AG08395 (cell line): ENCODE measurements at regions not wholly inside any gene's neighbourhood (a gene's known extent, or its start where the extent isn't known, plus 50 kb on each side); places are given as distances from the start of the nearest gene placed in this dataset.
"Not testable (repeated sequence)": the region's sequence is repeated elsewhere in the genome, so short reads cannot be mapped to it uniquely, and the experiment has no call there.

Experiments used
- DNase-seq: peaks from one replicate; pipeline ENCODE4 v3.0.0; 2012; ENCODE audit warnings: mixed read lengths, low spot score

DNA sequence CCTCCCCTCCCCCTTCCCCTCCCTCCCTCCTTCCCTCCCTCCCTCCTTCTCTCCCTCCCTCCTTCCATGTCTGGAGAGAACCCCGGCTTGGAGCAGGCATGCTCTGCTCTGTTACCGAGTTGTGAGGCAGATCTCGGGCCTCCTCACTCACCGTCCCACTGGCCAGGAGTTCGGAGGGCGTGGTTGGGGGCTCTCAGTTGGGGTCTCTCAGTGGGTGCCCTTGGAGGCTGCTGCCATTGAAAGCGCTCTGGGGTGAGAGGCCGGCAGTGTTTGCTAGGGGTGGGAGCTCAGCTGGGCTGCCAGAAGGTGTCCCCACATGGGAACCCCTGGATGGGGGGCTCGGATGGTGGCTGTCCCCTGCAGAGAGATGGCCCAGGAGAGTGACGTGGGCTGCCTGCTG is 101.1 kb upstream of the LRPAP1 start:
- not testable (repeated sequence) for DNase-seq

DNA sequence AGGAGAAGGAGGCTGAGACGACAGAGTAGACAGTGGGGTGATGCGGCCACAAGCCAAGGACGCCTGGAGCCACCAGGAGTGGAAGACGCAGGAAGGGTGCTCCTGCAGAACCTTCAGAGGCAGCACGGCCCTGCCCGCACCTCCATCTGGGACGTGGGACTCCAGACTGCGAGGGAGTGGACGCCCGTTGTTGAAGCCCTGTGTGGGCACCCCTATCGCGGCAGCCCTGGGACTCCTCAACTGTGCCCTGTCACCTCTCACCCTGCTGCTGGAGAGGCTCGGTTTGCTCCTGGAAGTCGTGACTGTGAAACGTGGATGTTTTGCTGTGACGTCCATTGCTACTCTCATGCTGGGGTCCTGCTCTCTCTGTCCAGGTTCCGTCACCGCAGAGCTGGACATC is 100.6 kb upstream of the LRPAP1 start:
- not testable (repeated sequence) for DNase-seq

DNA sequence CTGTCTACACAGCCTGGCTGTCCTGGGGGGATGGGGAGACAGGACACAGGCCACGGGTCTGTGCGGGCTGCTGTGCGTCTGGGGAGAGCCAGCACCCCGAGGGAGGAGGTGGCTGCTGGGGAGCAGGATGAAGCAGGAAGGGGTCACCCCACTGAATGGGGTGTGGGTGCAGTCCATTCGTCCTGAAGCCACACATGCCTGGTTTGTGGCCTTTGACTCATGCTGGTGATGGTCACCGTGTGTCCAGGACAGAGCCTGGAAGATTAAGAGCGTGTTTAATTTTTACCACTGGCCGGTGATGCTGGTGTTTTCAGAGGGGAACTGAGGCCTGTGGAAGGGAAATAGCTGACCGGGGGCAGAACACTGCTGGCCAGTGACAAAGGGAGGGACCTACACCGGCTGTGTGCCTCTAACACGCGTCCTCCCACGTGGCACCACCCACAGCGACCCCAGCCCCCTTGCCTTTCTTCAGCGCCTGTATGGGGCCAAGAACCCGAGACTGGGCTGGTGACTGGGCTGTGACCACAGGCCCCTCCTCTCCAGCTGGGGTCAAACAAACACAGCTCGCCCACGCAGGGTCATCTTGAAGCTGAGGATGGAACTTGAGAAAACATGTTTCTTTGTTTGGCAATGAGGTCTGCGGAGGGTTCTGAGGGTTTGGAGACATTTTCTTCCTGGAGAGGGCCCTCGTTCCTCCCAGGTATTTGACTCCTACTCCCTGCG is 99.5 kb upstream of the LRPAP1 start:
- DNase-seq, result not testable (repeated sequence)

DNA sequence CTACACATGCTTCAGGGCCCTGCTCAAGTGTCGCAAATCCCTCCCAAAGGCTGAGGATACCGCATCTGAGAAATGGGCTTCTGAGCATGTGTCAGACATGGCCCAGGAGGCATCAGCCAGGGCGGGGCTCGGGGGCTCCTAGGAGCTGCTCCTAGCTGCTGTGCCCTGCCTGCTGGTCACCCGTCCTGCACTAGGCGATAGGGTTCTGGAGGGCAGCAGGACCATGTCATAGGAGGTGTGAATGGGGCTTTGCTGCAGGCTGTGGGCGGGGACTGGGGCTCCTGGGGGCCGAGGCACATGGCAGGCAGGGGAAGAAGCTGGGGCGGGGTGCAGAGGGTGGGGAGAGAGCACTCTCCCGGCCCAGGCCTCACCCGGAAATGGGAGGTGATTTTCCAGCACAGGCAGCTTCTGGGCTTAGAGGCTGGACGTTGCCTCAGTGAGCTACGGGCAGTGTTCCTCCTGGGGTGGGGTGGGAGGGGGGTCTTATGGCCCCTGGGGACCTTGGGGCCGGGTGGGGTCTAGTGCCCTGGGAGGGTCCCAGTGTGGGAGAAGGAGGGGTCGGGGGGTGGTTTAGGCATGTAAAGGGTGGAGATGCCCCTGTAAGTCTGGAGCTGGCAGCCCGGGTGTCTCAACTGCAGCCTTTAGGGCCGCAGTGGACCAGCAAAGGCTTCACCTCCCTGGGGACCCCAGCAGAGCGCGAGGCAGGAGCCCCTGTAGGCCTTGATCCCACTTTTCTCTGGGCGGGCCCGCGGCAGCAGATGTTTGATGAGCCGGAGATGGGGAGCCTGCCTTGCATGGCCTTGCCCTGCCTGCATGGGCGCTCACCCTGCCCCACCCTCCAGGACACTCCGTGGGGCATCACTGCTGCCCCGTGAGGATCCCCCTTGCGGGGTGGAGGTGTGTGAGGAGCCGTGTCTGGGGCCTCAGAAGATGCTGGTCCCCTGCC is 98.6 kb upstream of the LRPAP1 start:
- no peak for DNase-seq

DNA sequence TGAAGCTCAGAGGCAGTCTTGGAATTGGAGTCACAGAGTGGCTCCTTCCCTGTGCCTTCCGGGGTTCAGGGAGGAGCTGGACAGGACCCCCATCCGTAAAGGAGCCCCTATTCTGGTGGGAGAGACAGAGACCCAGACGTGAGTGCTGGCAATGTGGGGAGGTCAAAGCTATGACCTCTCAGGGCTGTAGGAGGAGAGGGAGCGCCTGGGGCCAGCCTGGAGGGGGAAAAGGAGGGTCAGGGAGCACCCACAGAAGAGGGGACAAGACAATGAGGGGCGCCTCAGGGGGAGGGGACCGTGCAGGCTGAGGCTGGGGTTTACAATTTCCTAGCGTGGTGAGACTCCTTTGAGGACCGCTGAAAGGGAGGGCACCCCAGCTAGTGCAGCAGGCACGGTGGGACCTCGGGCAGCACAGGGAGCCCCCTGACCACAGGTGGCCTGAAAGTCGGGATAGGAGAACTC is 97.9 kb upstream of the LRPAP1 start:
- no peak for DNase-seq

DNA sequence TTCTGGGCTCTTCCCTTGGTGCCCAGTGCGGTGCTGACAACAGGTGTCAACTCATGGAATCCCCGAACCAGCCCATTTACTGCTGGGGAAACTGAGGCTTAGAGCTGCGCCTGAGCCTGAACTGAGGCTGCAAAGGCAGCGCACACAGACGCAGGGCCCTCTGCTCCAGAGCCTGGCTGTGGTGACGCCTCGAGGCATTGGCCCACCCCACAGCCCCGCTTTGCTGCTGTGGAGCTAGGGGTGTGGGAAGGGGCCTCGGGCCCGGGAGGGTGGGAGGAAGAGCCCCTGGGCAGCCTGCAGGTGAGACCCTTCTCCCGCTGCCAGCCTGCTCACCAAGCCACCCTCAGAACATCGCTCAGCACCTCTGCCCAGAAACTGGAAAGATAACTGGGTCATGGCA is 97.4 kb upstream of the LRPAP1 start:
- no peak for DNase-seq

DNA sequence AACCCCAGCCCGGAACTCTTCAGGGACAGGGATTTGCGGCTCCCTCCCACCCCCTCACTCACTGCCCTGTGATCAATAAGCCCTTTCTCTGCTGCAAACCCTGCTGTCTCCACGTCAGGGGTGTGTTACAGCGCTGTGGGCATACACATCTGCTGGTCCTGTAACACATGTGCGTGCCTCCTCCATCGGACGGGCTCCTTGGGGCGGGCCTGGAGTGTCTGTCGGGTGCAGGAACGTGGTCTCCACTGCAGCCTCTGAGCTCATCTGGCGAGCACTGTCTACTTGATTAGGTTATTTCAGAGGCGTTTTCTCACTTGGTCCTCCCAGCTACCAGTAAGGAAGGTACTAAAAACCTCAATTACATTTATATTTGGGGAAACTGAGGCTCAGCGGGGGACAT is 97.0 kb upstream of the LRPAP1 start:
- DNase-seq, result not testable (repeated sequence)

DNA sequence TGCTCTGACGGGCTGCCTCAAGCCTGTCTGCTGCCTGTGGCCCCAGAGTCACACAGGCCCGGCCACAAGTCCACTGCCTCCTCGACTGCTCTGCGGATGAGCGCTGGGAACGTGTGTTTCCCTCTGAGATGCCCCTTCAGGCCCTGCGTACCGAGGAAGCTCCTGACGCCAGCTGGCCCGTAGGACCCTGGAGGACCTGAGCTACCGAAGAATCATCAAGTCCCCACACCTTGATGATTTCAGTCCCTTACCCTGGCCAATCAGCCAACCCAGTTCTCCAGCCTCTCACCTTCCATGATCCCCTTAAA is 96.6 kb upstream of the LRPAP1 start:
- no peak for DNase-seq

DNA sequence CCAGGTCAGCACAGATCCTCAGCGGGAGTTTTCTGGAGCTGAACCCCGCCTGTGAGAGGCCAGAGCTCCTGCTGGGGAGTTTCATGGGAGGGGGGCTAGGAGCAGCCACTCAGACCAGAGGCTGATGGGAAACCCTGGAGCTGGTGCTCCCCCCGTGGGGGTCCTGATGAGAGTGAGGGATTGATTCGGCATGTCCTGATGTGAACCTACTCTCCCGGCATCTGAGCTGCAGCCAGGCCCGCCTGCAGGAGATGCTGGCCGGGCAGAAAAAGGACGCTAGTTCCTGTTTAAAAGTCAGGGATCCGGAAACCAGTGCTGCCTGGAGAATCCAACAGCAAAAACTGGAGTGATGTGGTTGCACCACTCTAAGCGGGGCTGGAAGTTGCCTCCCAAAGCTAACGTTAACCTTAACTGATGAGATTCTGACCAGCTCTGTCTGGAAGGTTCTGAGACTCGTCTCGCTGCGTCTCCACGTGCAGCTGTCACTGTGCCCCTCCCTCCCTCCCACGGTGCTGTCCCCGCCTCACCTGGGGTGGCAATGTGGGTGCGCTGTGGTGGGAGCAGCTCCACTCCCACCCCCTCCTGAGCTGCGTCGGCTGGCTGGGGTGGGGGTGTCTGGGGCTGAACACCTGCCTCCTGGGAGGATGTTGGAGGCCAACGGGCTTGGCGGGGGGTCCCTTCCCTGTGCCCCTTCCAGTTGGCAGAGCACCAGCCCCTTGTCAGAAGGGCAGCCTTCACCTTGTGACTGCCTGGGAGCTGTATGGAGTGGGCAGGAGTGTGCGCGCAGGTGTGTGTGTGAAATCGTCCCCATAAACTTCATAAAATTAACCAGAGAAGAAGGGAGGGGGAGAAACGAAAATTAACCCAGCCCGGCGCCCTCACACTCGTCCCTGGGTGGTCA is 96.0 kb upstream of the LRPAP1 start:
- not testable (repeated sequence) for DNase-seq

DNA sequence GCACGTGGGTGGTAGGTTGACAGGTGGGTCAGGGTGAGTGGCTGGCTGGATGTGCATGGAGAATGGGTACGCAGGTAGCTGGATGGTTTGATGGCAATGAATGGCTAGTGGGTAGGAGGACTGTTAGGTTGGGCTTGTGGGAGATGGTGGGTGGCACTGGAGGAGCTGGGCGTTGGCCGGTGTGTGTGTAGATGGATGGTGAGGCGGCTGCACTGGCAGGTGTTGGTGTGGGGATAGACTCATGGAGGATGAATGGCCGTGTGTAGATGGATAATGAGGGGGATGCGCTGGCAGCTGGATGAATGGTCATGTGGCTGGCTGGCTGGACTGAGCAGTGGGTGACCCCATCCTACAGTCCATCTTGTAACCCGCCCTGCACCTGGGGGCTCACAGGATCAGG is 95.2 kb upstream of the LRPAP1 start:
- not testable (repeated sequence) for DNase-seq

DNA sequence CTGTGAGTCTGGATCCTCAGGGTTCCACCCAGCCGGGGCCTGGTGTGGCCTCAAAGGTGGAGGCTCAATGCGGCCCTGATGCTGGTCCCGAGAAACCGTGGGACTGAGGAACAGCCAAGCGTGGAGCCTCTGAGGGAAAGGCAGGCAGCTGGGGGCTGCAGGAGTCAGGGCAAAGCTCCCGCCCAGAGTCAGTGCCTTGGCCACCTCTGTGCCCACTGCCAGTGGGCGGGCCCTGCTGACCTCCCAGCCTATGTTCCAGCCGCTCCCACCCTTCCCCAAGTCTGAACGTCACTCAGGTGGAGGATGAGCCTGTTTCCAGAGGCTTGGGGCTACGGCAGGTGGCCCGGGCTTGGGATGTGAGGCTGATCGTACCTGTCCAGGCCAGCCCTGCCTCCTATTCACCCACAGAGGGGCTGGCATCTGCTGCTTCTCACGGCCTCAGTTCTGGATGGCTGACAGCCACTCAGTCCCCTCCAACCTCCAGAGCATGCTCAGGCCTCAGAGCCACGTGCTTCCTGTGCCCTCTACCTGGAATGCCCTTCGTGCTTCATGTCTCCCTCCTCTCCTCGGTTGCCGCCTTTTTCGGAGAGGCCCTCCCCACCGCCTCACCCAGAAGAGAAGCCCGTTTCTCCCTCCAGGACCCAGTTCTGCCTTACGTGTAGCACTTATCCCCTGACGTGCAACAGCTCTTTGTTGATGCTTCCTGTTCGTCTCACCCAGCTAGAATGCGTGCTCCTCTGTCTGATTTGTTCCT is 94.1 kb upstream of the LRPAP1 start:
- not testable (repeated sequence) for DNase-seq

DNA sequence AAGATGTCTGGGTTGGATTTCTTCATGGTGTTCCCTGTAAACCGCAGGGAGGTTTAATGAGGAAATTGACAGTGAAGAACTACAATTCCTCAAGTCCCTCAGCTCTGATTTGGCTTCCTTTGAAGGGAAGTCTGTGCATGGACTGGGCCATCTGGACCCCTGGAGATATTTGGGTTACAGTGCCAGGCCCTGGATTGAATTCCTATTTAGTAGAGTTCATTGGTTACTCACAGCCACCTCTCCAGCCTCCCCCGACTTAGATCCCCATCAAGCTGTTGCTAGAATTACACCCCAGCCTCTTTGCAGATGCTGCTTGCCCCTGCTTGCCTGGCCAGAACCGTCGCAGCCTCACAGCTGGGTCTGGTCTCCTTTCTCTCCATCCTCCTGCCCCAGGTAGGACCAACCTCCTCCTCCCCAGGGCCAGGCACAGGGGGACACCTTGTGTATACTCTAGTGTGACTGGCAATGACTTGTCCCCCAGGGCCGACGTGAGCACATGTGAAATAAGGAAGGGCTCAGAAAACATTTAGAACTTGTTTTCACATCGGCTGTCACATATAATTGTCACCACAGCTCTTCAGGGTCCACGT is 93.2 kb upstream of the LRPAP1 start:
- DNase-seq, result not testable (repeated sequence)

DNA sequence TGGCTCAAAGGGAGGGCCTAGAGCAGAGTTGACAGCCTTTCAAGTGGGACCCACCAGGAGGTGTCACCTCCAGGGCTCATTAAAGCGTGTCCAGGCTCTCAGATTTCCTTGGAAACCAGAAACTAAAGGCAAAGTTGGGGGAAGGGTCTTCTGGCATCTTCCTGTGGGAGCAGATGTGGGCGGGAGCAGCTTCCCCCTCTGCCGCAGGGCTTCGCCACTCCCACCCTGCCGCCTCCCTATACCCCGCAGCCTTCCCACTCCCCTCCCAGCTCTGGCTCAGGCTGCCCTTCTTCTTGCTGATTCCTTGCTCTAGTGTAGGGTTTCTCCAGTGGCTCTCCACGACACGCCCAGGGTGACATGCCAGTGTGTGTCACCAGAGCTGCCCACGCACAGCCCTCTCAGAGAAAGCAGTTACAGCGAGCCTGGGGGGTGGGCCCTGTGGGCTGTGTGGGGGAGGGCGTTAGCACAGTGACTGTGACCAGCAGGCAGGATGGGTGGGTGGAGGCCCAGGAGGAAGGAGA is 91.6 kb upstream of the LRPAP1 start:
- DNase-seq, result not testable (repeated sequence)

DNA sequence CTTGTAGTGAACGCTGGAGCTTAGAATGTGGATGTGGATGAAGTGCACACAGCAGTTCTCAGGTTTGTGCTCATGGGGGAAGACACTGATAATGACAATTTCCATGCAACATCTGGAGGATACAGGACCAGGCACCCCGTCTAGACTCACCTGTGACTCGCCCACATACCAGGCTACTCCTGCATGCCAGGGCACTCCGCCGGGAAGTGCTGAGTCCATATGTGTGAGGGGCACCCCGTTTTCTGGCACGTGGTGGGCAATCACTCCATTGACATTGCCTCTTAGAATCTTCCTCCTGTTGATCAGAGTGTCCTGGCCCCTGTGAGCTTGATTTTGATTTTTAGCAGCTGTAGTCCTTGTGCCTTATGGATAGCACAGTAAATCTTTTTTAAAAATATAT is 90.9 kb upstream of the LRPAP1 start:
- DNase-seq, result no peak

DNA sequence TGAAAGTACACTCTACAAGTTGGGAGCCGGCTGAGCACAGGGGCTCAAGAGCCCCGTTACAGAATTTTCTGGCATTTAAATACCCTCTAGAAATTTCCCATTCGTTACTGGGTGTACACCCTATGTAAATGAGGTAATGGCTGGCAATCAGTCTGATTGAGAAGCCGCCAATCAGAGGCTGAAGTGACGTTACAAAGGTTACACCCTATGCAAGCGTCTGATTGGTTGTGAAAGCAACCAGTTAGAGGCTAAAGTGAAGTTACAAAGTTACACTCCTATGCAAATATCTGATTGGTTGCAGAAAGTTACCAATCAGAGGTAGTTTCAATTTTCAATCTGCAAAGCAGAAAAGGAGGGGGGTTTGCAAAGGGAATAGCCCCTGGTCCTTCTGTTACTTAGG is 88.1 kb upstream of the LRPAP1 start:
- not testable (repeated sequence) for DNase-seq

DNA sequence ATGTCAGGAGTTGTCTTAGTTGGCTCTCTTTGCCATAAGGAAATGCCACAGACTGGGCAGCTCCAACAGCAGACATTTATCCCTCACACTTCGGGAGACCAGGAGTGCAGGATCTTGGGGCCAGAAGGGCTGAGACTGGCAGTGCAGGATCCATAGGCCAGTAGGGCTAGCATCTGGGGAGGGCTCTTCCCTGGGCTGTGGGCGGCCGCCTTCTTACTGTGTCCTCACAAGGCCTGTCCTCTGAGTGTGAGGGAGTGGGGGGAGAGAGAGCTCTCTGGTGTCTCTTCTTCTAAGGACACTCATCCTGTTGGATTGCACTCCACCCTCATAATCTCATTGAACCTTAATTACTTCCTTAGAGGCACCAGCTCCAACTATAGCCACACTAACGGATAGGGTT is 87.5 kb upstream of the LRPAP1 start:
- DNase-seq, result not testable (repeated sequence)

DNA sequence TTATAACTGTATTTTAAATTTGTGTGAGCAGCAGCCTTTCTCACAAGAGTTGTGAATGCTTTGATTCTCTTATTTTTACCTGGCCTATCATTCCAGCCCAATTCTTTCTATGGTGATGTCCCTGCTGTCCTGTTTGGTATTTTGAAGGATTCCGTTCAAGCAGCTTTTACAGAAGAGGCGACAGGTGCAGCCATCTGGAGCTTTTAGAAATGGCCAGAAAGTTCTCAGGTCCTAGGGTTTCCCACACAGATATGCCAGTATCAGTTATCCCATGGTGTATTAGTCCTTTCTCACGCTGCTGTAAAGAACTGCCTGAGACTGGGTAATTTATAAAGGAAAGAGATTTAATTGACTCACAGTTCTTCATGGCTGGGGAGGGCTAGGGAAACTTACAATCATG is 86.1 kb upstream of the LRPAP1 start:
- not testable (repeated sequence) for DNase-seq

DNA sequence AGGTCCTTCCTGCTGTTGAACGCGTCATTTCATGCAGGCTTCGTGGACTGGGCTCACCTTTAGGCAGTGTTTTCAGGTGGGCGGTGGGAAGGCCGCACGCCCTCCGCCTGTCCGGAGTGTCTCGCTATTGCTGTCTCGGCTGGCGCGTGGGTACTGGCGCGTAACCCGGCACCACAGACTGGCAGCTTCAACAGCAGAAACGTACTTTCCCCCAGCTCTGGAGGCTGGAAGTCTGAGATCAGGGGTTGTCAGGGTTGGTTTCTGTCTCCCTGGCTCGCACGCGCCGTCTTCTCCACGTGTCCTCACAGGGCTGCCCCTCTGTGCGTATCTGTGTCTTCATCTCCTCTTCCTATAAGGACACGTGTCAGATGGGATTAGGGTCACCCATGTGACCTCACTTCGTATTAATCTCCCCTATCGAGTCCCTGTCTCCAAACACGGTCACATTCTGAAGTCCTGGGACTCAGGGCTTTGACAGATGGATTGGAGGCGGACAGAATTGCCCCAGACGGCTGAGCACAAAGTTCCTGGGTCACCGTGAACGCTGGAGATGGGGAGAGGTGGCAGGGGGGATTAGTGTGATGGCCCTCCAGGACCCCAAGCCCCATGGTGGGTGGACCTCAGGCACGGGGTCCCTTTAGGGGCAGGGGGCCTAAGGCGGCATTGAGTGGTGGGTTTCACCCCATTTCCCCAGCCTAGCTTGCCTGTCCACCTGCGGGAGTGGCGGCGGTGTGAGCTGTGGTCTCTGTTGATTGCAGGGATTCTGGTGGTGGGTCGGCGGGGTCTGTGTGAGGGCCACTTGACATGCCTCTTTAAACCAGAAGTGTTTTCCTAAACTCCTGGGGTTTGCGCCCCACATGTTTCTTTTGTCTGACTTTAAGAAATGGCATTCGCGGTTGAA is 83.4 kb upstream of the LRPAP1 start:
- DNase-seq, result no peak

DNA sequence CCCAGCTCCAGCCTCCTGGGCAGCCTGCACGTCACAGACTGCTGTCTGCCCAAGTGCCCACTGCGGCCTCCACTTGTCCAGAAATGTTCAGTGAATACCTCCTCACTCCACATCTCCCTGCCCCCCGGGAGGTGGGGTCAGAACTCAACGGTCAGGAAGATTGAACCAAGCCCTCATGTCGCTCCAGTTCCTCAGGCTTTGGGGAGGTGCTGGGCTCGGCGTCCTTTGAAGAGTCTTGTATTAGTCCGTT is 82.4 kb upstream of the LRPAP1 start:
- DNase-seq, result no peak
